ENCODE measurements at regions not wholly inside any gene's neighbourhood (a gene's known extent, or its start where the extent isn't known, plus 50 kb on each side); places are given as distances from the start of the nearest gene placed in this dataset.

GRCh38 chr2:8623958-8624591 is 57.8 kb upstream of the ID2 start:
- H3K14ac ChIP-seq (ENCODE audit: insufficient read depth, low read length): no peak overlapping the region
- no peak overlapping the region for H2BK12ac ChIP-seq (ENCODE audit: insufficient read length, low read depth, low read length)
- H4K5ac ChIP-seq (ENCODE audit: insufficient read length, low read depth, low read length): no peak overlapping the region
- no peak overlapping the region for H3K27ac ChIP-seq (ENCODE audit: insufficient read length, low read depth, low read length)
- H2BK5ac ChIP-seq (ENCODE audit: insufficient read length, low read length): no peak overlapping the region
- H4K91ac ChIP-seq (ENCODE audit: insufficient read length, low read depth, low read length): no peak overlapping the region
- no peaks in the 10 kb centered on the region for H3K9me3 ChIP-seq (ENCODE audit: control insufficient read depth, low read depth, low read length)
- no peak overlapping the region for H2BK20ac ChIP-seq (ENCODE audit: low read depth, low read length, poor library complexity, severe bottlenecking)
- no peak overlapping the region for H3K23ac ChIP-seq (ENCODE audit: insufficient read length, low read depth, low read length)
- H3K79me1 ChIP-seq (ENCODE audit: insufficient read depth, low read depth, low read length, poor library complexity, severe bottlenecking): no peaks in the 10 kb centered on the region
- no peak overlapping the region for H2BK15ac ChIP-seq (ENCODE audit: low read depth, low read length)
- peaks cover 11 to 18% of the 10 kb centered on the region in 2 experiments for H3K4me1 Mint-ChIP-seq
- no peaks in the 10 kb centered on the region for H4K20me1 ChIP-seq (ENCODE audit: control insufficient read depth, insufficient read depth, insufficient read length)
- H3K18ac ChIP-seq (ENCODE audit: insufficient read length, low read depth, low read length): no peak overlapping the region
- no peak overlapping the region for H3K4me2 ChIP-seq (ENCODE audit: insufficient read depth, insufficient read length, low read length)
- no peaks in the 10 kb centered on the region for H3K27me3 ChIP-seq (ENCODE audit: insufficient read depth, low read length)
- no peak overlapping the region for H3K4ac ChIP-seq (ENCODE audit: low read depth, low read length)
- no peaks in the 10 kb centered on the region for H3K79me2 ChIP-seq (ENCODE audit: insufficient read depth, low read length)
- no peak overlapping the region for H2BK120ac ChIP-seq (ENCODE audit: low read depth, low read length, poor library complexity, severe bottlenecking)
- WGBS (ENCODE audit: extremely low coverage, insufficient read length, low lambda C conversion rate): no CpG with 5 or more reads among the region's 11 CpGs
- no peaks in the 10 kb centered on the region; a peak in 1 of 7 replicates for H3K36me3 Mint-ChIP-seq (ENCODE audit: insufficient read depth in 1 of 3, low read depth in 3 of 3)
- no peaks in the 10 kb centered on the region for H3K4me1 ChIP-seq (ENCODE audit: insufficient read depth, low read length)
- no peak overlapping the region for H3K56ac ChIP-seq (ENCODE audit: insufficient read length, low read depth, low read length)
- H3K27ac Mint-ChIP-seq: no peak overlapping the region
- no peak for TF ChIP-seq CTCF (conservative IDR thresholded peaks at IDR 0.05)
- H2AK5ac ChIP-seq (ENCODE audit: insufficient read length, low read length): no peak overlapping the region
- H3K4me3 Mint-ChIP-seq: no peak overlapping the region
- DNase-seq: no peak
- H3K23me2 ChIP-seq (ENCODE audit: insufficient read length, low read depth, low read length, poor library complexity, severe bottlenecking): no peaks in the 10 kb centered on the region
- no peak overlapping the region for H2AFZ ChIP-seq (ENCODE audit: low read length)
- no peak overlapping the region for H3T11ph ChIP-seq (ENCODE audit: low read length)
- H4K8ac ChIP-seq (replicated peaks; ENCODE audit: insufficient read length, low read depth, low read length): no peak overlapping the region
- peaks cover 8% of the 10 kb centered on the region for H3K27me3 Mint-ChIP-seq (ENCODE audit: low read depth)
- H3K9me3 Mint-ChIP-seq: no peaks in the 10 kb centered on the region
- H3K9ac ChIP-seq (ENCODE audit: extremely low read depth, insufficient read length, low read length): no peak overlapping the region

All from H9 (cell line).